ENCODE measurements at regions not wholly inside any gene's neighbourhood (a gene's known extent, or its start where the extent isn't known, plus 50 kb on each side); places are given as distances from the start of the nearest gene placed in this dataset.

DNA sequence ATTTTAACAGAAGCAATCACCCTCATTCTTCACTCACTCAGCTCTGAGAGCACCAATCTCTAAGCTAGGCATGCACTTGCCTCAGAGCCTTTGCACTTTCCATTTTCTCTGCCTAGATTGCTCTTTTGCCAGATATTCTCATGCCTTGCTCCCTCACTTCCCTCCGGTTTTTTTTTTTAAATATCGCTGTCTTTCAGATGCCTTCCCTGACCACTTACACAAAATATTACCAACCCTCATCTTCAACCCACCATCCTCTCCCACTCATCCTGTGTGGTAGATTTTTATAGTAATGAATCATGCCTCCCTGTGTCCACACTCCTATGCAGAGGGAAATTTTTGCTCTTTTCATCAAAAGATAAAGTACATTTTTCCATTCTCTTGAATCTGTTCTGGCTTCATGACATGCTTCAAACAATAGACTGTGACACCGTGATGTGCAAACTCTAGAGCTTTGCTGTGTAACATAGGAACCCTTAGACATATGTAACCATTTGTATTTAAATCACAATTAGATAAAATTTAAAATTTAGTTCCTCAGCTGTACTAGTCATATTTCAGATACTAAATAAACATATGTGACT lies 437.1 kb downstream of the UTRN start:
- Histone ChIP-seq H3K9me3 (ENCODE audit: control insufficient read depth, insufficient read depth, low read length) (no peaks in the 10 kb centered on the region), H3K27me3 (ENCODE audit: control insufficient read depth, insufficient read depth, low read length) (no peaks in the 10 kb centered on the region), H3K27ac (ENCODE audit: low read depth, low read length) (no peak overlapping the region), H3K4me3 (ENCODE audit: low read depth, low read length) (no peak overlapping the region)
- TF ChIP-seq, protein P1, sequence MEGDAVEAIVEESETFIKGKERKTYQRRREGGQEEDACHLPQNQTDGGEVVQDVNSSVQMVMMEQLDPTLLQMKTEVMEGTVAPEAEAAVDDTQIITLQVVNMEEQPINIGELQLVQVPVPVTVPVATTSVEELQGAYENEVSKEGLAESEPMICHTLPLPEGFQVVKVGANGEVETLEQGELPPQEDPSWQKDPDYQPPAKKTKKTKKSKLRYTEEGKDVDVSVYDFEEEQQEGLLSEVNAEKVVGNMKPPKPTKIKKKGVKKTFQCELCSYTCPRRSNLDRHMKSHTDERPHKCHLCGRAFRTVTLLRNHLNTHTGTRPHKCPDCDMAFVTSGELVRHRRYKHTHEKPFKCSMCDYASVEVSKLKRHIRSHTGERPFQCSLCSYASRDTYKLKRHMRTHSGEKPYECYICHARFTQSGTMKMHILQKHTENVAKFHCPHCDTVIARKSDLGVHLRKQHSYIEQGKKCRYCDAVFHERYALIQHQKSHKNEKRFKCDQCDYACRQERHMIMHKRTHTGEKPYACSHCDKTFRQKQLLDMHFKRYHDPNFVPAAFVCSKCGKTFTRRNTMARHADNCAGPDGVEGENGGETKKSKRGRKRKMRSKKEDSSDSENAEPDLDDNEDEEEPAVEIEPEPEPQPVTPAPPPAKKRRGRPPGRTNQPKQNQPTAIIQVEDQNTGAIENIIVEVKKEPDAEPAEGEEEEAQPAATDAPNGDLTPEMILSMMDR (IDR thresholded peaks at IDR 0.05; ENCODE audit: low read depth, low read length), result no peak
- POLR2A ChIA-PET, result no interaction called here
- CTCF ChIA-PET, result no interaction called here
- DNase-seq (ENCODE audit: low read depth, low spot score), result no peak

DNA sequence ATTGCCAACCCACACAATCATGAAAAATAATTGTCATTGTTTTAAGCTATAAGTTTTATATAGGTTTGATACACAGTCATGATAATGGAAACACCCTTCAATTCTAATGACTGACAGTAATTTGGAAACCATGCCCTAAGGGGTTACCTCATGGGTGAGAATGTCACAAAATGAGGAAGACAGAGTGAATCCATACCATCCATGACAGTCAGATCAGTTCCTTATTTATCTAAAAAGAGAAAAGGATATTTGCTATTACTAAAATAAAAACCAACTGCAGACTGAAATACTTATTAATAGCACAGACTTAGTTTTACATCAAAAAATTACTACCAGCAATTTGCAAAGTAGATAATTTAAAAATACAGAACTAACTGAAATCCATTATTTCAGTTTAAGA lies 437.8 kb downstream of the UTRN start:
- POLR2A ChIA-PET, result no interaction called here

DNA sequence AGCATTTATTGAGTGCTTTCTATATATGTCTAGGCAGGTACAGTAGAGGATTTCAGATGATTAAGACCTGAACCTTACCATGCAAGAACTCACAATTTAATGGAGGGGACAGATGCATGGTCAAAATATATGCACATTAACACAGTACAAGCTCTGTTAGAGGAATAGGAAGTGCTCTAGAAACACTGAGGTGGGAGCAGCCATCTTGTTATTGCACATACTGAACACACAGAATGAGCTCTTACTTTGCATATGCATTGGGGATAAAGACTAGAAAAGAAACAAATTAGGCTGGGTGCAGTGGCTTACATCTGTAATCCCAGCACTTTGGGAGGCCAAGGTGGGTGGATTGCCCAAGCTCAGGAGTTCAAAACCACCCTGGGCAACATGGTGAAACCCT lies 438.3 kb downstream of the UTRN start:
- H3K27me3 ChIP-seq (ENCODE audit: control insufficient read depth, insufficient read depth, low read length), result no peaks in the 10 kb centered on the region
- H3K9me3 ChIP-seq (ENCODE audit: control insufficient read depth, insufficient read depth, low read length), result no peaks in the 10 kb centered on the region
- H3K4me3 ChIP-seq (ENCODE audit: low read depth, low read length), result no peak overlapping the region
- ChIA-PET CTCF (interaction anchor here (0.6 kb wide), 1 partner anchor 999 kb away, joined by 6 read pairs; no protein-coding TSS in a partner anchor), POLR2A (no interaction called here)
- TF ChIP-seq, protein P1 (IDR thresholded peaks at IDR 0.05; ENCODE audit: low read depth, low read length), result no peak
- DNase-seq (ENCODE audit: low read depth, low spot score), result no peak
- no peak overlapping the region for H3K27ac ChIP-seq (ENCODE audit: low read depth, low read length)

More for the DNA sequence above, 437.8 kb downstream of the UTRN start:
- Histone ChIP-seq H3K27me3 (ENCODE audit: control insufficient read depth, insufficient read depth, low read length) (no peaks in the 10 kb centered on the region), H3K9me3 (ENCODE audit: control insufficient read depth, insufficient read depth, low read length) (no peaks in the 10 kb centered on the region), H3K4me3 (ENCODE audit: low read depth, low read length) (no peak overlapping the region), H3K27ac (ENCODE audit: low read depth, low read length) (no peak overlapping the region)
- TF ChIP-seq, protein P1 (IDR thresholded peaks at IDR 0.05; ENCODE audit: low read depth, low read length), result no peak
- CTCF ChIA-PET, result no interaction called here
- no peak for DNase-seq (ENCODE audit: low read depth, low spot score)

DNA sequence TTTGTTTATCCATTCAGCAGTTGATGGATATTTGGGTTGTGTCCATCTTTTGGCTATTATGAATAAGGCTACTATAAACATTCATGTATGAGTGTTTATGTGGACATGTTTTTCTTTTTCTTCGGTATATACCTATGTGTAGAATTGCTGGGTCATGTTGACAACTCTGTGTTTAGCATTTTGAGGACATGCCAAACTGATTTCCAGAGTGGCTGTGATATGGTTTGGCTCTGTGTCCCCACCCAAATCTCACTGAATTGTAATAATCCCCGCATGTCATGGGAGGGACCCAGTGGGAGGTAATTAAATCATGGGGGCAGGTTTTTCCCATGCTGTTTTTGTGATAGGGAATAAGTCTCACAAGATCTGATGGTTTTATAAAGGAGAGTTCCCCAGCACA lies 439.7 kb downstream of the UTRN start:
- TF ChIP-seq, protein P1 (IDR thresholded peaks at IDR 0.05; ENCODE audit: low read depth, low read length), result no peak
- POLR2A ChIA-PET, result no interaction called here
- no peak overlapping the region for H3K27ac ChIP-seq (ENCODE audit: low read depth, low read length)
- H3K27me3 ChIP-seq (ENCODE audit: control insufficient read depth, insufficient read depth, low read length), result no peaks in the 10 kb centered on the region
- DNase-seq (ENCODE audit: low read depth, low spot score), result no peak
- no peak overlapping the region for H3K4me3 ChIP-seq (ENCODE audit: low read depth, low read length)
- CTCF ChIA-PET, result no interaction called here
- H3K9me3 ChIP-seq (ENCODE audit: control insufficient read depth, insufficient read depth, low read length), result no peaks in the 10 kb centered on the region

DNA sequence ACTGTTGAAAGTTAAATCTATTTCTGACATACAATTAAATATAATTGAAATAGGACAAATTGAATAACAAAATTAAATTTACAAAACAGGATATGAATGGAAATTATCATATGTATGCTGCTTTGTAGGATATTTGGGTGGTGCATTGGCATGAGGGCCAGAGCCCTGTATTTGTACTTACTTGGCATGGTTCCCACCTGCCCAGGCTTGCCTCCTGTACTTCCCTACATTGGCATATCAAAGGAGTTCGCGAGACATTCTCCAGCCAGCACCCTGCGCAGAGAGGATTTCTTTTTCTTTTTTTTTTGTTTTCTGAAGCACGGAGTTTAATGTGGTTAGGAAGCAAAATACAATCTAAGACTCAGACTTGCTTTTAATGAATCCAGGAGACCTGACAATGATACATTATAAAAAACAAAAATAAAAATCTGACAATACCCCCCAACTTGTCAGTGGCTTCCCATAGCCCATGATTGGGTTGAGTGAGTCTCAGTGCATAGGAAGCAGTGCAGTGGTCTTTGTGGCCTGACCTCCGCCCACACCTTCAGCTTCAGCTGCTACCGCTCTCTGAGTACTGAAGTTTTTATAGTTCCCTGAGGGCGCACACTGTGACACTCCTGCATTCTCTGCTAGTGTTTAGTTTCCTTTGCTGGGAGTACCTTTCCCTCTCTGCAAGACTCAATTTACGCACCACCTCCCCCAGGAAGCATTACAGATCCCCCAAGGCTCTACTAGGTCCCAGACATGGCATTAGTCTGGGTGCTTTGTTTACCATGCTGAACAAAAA lies 440.8 kb downstream of the UTRN start:
- DNase-seq (ENCODE audit: low read depth, low spot score), result no peak
- Histone ChIP-seq H3K27ac (ENCODE audit: low read depth, low read length) (no peak overlapping the region), H3K27me3 (ENCODE audit: control insufficient read depth, insufficient read depth, low read length) (no peaks in the 10 kb centered on the region), H3K9me3 (ENCODE audit: control insufficient read depth, insufficient read depth, low read length) (no peaks in the 10 kb centered on the region), H3K4me3 (ENCODE audit: low read depth, low read length) (no peak overlapping the region)
- ChIA-PET CTCF (no interaction called here), POLR2A (no interaction called here)
- TF ChIP-seq, protein P1 (IDR thresholded peaks at IDR 0.05; ENCODE audit: low read depth, low read length), result no peak

All from AG04450 (cell line).